ENCODE measurements at regions not wholly inside any gene's neighbourhood (a gene's known extent, or its start where the extent isn't known, plus 50 kb on each side); places are given as distances from the start of the nearest gene placed in this dataset.

- DNase-seq (ENCODE audit: low spot score), result peak; percentile 22
- no peak for TF ChIP-seq CTCF (IDR thresholded peaks at IDR 0.05; ENCODE audit: extremely low read depth, missing control alignments)
Measured at GRCh38 chr7:18421297-18422002, 74.1 kb upstream of the HDAC9 start.

GRCh38 chr7:18425227-18425626 is 70.3 kb upstream of the HDAC9 start:
- no peak for TF ChIP-seq CTCF (IDR thresholded peaks at IDR 0.05; ENCODE audit: extremely low read depth, missing control alignments)
- no peak for DNase-seq (ENCODE audit: low spot score)

GRCh38 chr7:18425838-18426445 is 69.6 kb upstream of the HDAC9 start:
- DNase-seq (ENCODE audit: low spot score), result no peak
- TF ChIP-seq CTCF (IDR thresholded peaks at IDR 0.05; ENCODE audit: extremely low read depth, missing control alignments), result no peak

- DNase-seq (ENCODE audit: low spot score), result no peak
- no peak for TF ChIP-seq CTCF (IDR thresholded peaks at IDR 0.05; ENCODE audit: extremely low read depth, missing control alignments)
Measured at GRCh38 chr7:18426564-18427226, 68.9 kb upstream of the HDAC9 start.

GRCh38 chr7:18429547-18429946 is 66.0 kb upstream of the HDAC9 start:
- TF ChIP-seq CTCF (IDR thresholded peaks at IDR 0.05; ENCODE audit: extremely low read depth, missing control alignments), result no peak
- no peak for DNase-seq (ENCODE audit: low spot score)

GRCh38 chr7:18430810-18431209 is 64.7 kb upstream of the HDAC9 start:
- no peak for TF ChIP-seq CTCF (IDR thresholded peaks at IDR 0.05; ENCODE audit: extremely low read depth, missing control alignments)
- DNase-seq (ENCODE audit: low spot score), result no peak

GRCh38 chr7:18434171-18434570 is 61.4 kb upstream of the HDAC9 start:
- TF ChIP-seq CTCF (IDR thresholded peaks at IDR 0.05; ENCODE audit: extremely low read depth, missing control alignments), result no peak
- no peak for DNase-seq (ENCODE audit: low spot score)
